Duodenal mucosa (tissue), 2 donors: ENCODE measurements at regions not wholly inside any gene's neighbourhood (a gene's known extent, or its start where the extent isn't known, plus 50 kb on each side); places are given as distances from the start of the nearest gene placed in this dataset.

Experiments
- H3K27ac ChIP-seq: one replicate; pipeline ENCODE4 v1.7.0; 2013; ENCODE audit warnings: low read depth, low read length
- H3K27me3 ChIP-seq, 2 donors: one replicate each; pipeline ENCODE4 v1.7.0; 2013; ENCODE audit warnings: low read length in 2 of 2, control low read depth in 1 of 2; ENCODE audit not compliant: insufficient read depth in 2 of 2, control insufficient read depth in 1 of 2
- H3K36me3 ChIP-seq, 2 donors: one replicate each; pipeline ENCODE4 v1.7.0; 2013; ENCODE audit warnings: low read length in 2 of 2, control low read depth in 1 of 2; ENCODE audit not compliant: insufficient read depth in 2 of 2, control insufficient read depth in 1 of 2
- H3K4me1 ChIP-seq, 2 donors: one replicate each; pipeline ENCODE4 v1.7.0; 2013; ENCODE audit warnings: low read length in 2 of 2, control low read depth in 1 of 2; ENCODE audit not compliant: insufficient read depth in 2 of 2, control insufficient read depth in 1 of 2
- H3K4me3 ChIP-seq, 2 donors: one replicate each; pipeline ENCODE4 v1.7.0; 2013; ENCODE audit warnings: low read length in 2 of 2, low read depth in 1 of 2
- H3K9ac ChIP-seq, 2 donors: one replicate each; pipeline ENCODE4 v1.7.0; 2013; ENCODE audit warnings: low read length in 2 of 2, low read depth in 1 of 2
- H3K9me3 ChIP-seq, 2 donors: one replicate each; pipeline ENCODE4 v1.7.0; 2013; ENCODE audit warnings: low read length in 2 of 2, control low read depth in 1 of 2; ENCODE audit not compliant: control insufficient read depth in 1 of 2

DNA sequence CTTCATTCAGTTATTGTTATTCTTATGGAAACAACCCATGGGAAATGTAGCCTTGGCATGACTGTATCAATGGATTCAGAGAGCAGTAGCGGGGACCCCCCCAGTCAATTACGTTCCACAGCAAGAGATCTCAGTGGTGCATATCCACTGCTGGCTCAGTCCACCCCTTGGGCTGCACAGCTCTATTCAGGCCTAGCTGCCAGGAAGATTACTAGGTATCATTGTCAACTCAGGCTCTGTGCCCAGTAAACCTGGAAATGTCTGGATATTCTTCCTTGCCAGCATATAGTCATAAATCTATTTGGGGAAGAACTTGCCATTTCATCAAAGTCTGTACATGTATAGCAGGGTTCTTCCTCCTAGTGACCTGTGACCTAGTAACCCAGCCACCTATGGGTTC lies 128.1 kb upstream of the CCDC54 start:
- H3K9me3 ChIP-seq = no peaks in the 10 kb centered on the region
- no peaks in the 10 kb centered on the region for H3K27me3 ChIP-seq
- H3K4me3 ChIP-seq = no peak overlapping the region
- H3K4me1 ChIP-seq = no peaks in the 10 kb centered on the region
- no peak overlapping the region for H3K9ac ChIP-seq
- H3K36me3 ChIP-seq = no peaks in the 10 kb centered on the region
- no peak overlapping the region for H3K27ac ChIP-seq

- H3K27me3 ChIP-seq = no peaks in the 10 kb centered on the region
- no peaks in the 10 kb centered on the region for H3K9me3 ChIP-seq
- no peaks in the 10 kb centered on the region for H3K4me1 ChIP-seq
- no peaks in the 10 kb centered on the region for H3K36me3 ChIP-seq
- no peak overlapping the region for H3K9ac ChIP-seq
- no peak overlapping the region for H3K4me3 ChIP-seq
- H3K27ac ChIP-seq = no peak overlapping the region
Measured at GRCh38 chr3:107250221-107250620, 127.0 kb upstream of the CCDC54 start.

GRCh38 chr3:107251819-107252218 lies 125.4 kb upstream of the CCDC54 start:
- Histone ChIP-seq H3K4me3 (no peak overlapping the region), H3K4me1 (no peaks in the 10 kb centered on the region), H3K9me3 (no peaks in the 10 kb centered on the region), H3K27ac (no peak overlapping the region), H3K27me3 (no peaks in the 10 kb centered on the region), H3K9ac (no peak overlapping the region), H3K36me3 (no peaks in the 10 kb centered on the region)

GRCh38 chr3:107256963-107257362 lies 120.3 kb upstream of the CCDC54 start:
- H3K27ac ChIP-seq = no peak overlapping the region
- H3K27me3 ChIP-seq = no peaks in the 10 kb centered on the region

GRCh38 chr3:107258300-107258699 lies 118.9 kb upstream of the CCDC54 start:
- peaks cover 0 to 6% of the 10 kb centered on the region in 2 donors for H3K4me1 ChIP-seq
- H3K4me3 ChIP-seq = no peak overlapping the region
- H3K9me3 ChIP-seq = no peaks in the 10 kb centered on the region
- no peaks in the 10 kb centered on the region for H3K27me3 ChIP-seq
- no peak overlapping the region for H3K9ac ChIP-seq
- no peak overlapping the region for H3K27ac ChIP-seq
- H3K36me3 ChIP-seq = no peaks in the 10 kb centered on the region

More at GRCh38 chr3:107256963-107257362, 120.3 kb upstream of the CCDC54 start:
- peaks cover 0 to 6% of the 10 kb centered on the region in 2 donors for H3K4me1 ChIP-seq
- H3K4me3 ChIP-seq = no peak overlapping the region
- no peaks in the 10 kb centered on the region for H3K36me3 ChIP-seq
- no peak overlapping the region for H3K9ac ChIP-seq
- no peaks in the 10 kb centered on the region for H3K9me3 ChIP-seq

GRCh38 chr3:107260207-107260606 lies 117.0 kb upstream of the CCDC54 start:
- no peak overlapping the region for H3K27ac ChIP-seq
- no peaks in the 10 kb centered on the region for H3K36me3 ChIP-seq
- H3K9ac ChIP-seq = no peak overlapping the region
- no peaks in the 10 kb centered on the region for H3K9me3 ChIP-seq
- H3K4me3 ChIP-seq = no peak overlapping the region
- no peaks in the 10 kb centered on the region for H3K27me3 ChIP-seq
- peaks cover 0 to 6% of the 10 kb centered on the region in 2 donors for H3K4me1 ChIP-seq

DNA sequence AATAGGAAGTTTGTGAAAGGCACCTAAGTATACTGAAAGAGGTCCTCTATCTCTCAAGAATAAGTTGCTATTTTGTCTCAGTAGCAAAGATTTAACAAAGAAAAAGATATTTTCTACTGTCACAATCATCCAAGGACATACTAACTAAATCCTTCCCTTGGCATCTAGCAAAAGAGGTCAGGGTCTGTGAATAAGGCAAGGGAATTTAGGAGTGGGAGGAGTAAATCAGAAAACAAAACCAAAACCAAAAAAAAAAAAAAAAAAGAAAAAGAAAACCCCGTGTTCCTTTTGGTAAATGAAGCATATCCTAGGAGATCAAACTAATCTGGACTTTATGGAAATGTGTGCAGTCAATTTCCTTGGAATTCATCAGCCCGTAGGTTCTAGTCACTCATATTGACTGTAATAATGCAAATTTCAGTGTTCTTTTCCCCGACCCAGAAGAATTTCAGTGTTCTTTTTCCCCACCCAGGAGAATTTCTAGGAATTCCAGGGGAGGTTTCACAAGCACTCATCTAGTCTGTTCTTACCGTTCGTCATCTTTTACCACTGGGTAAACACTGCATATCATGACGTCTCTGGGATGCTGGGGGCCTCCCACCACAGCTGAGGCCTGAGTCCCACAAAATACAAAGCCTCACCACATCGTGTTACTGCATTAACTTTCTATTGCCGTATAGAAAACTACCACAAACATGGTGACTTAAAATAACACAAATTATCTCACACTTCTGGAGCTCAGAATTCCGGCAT lies 113.8 kb upstream of the CCDC54 start:
- Histone ChIP-seq H3K27me3 (no peaks in the 10 kb centered on the region), H3K36me3 (no peaks in the 10 kb centered on the region), H3K9me3 (no peaks in the 10 kb centered on the region), H3K27ac (no peak overlapping the region), H3K4me1 (peaks cover 0 to 1% of the 10 kb centered on the region in 2 donors), H3K4me3 (peak overlapping the region in 1 of 2 donors; percentile 28), H3K9ac (peak overlapping the region in 1 of 2 donors; percentile 9)

DNA sequence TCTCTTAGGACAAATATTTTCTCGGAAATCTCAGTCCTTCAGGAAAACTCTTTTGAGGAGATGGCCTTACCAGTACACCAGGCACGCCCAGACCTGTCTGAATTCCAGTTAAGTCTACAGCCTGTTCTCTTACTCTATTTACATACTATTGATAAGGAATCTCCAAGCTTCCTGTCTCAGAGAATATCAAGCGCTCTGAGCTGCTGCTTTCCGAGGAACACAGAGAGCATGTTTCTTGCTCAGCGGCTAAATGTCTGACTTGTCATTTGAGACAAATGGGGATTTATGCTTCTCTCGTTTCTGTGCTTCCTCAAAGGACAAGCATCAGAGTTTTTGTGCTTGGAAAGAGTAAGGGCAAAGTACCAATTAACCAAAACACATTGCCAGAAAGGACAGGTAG lies 112.4 kb upstream of the CCDC54 start:
- Histone ChIP-seq H3K4me1 (no peaks in the 10 kb centered on the region), H3K27me3 (no peaks in the 10 kb centered on the region), H3K36me3 (no peaks in the 10 kb centered on the region), H3K9ac (no peak overlapping the region), H3K9me3 (no peaks in the 10 kb centered on the region), H3K27ac (no peak overlapping the region), H3K4me3 (no peak overlapping the region)

- no peak overlapping the region for H3K9ac ChIP-seq
- H3K27ac ChIP-seq = no peak overlapping the region
- H3K9me3 ChIP-seq = no peaks in the 10 kb centered on the region
Measured at GRCh38 chr3:107265526-107265925, 111.7 kb upstream of the CCDC54 start.

GRCh38 chr3:107268469-107268868 lies 108.8 kb upstream of the CCDC54 start:
- no peak overlapping the region for H3K4me3 ChIP-seq
- H3K9me3 ChIP-seq = no peaks in the 10 kb centered on the region
- no peaks in the 10 kb centered on the region for H3K27me3 ChIP-seq
- no peaks in the 10 kb centered on the region for H3K36me3 ChIP-seq
- no peaks in the 10 kb centered on the region for H3K4me1 ChIP-seq
- no peak overlapping the region for H3K27ac ChIP-seq
- no peak overlapping the region for H3K9ac ChIP-seq

More at GRCh38 chr3:107265526-107265925, 111.7 kb upstream of the CCDC54 start:
- Histone ChIP-seq H3K27me3 (no peaks in the 10 kb centered on the region), H3K4me1 (no peaks in the 10 kb centered on the region), H3K4me3 (no peak overlapping the region), H3K36me3 (no peaks in the 10 kb centered on the region)
